ENCODE measurements at regions not wholly inside any gene's neighbourhood (a gene's known extent, or its start where the extent isn't known, plus 50 kb on each side); places are given as distances from the start of the nearest gene placed in this dataset.

DNA sequence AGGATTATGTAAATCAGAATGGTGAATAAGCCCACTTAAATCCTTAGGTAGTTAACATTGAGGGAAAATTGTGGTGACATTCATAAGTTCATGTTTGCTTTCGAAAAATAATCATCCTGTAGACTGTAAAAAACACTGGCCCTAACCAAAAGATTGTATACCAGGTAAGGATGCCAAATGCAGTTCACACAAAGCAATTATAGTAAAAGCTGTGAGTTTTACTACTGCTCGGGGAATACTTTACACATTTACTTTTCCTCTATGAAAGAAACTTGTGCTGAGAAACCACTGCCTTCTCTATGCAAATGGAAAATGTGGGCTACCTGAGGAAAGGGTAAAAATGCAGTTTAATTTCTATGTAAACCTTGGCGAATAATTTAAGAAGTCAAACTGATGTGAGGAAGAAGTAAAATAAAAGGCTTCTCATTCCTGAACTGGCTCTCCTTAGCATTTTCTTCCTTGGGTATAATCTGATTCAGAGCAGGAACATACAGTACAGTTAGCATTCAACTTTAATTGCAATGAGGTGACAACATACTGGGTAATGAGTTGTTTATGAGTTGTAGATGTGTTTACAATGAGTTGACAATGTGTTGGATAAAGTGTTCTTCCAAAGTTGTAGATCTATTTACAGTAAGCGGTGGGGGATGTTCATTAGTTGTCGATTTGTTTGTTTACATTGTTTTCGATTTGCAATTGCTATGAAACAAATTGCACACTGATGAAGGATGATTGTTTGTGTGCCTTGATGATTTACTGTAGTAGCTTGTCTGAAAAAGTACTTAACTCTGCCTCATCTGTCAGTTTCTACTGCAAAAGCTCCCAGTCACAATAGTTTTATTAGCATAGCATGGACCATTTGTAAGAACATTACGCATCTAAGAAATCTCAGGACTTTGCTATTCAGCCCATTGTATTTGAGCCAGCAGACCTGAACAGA lies 453.0 kb upstream of the DPH6 start:
- Histone ChIP-seq H3K27me3 (ENCODE audit: insufficient read depth, poor library complexity, severe bottlenecking) (no peaks in the 10 kb centered on the region), H3K4me3 (ENCODE audit: severe bottlenecking) (no peak overlapping the region), H3K4me1 (ENCODE audit: insufficient read depth, poor library complexity, severe bottlenecking) (no peaks in the 10 kb centered on the region), H3K9me3 (ENCODE audit: severe bottlenecking) (no peaks in the 10 kb centered on the region), H3K27ac (ENCODE audit: poor library complexity, severe bottlenecking) (no peak overlapping the region), H3K36me3 (ENCODE audit: low read depth) (no peaks in the 10 kb centered on the region)
- DNase-seq (ENCODE audit: low spot score) = no peak
- no peak for TF ChIP-seq CTCF (IDR thresholded peaks at IDR 0.05; ENCODE audit: poor library complexity, severe bottlenecking)
- ATAC-seq (ENCODE audit: low read depth) = no peak

- H3K9me3 ChIP-seq (ENCODE audit: severe bottlenecking) = peaks cover 3% of the 10 kb centered on the region
- no peaks in the 10 kb centered on the region for H3K36me3 ChIP-seq (ENCODE audit: low read depth)
- no peak overlapping the region for H3K4me3 ChIP-seq (ENCODE audit: severe bottlenecking)
- H3K27me3 ChIP-seq (ENCODE audit: insufficient read depth, poor library complexity, severe bottlenecking) = no peaks in the 10 kb centered on the region
- ATAC-seq (ENCODE audit: low read depth) (no peak), DNase-seq (ENCODE audit: low spot score) (no peak)
- H3K4me1 ChIP-seq (ENCODE audit: insufficient read depth, poor library complexity, severe bottlenecking) = no peaks in the 10 kb centered on the region
- TF ChIP-seq CTCF (IDR thresholded peaks at IDR 0.05; ENCODE audit: poor library complexity, severe bottlenecking) = no peak
- no peak overlapping the region for H3K27ac ChIP-seq (ENCODE audit: poor library complexity, severe bottlenecking)
Measured at GRCh38 chr15:36004891-36005490, 459.0 kb upstream of the DPH6 start.

GRCh38 chr15:36005542-36005941 lies 459.6 kb upstream of the DPH6 start:
- TF ChIP-seq CTCF (IDR thresholded peaks at IDR 0.05; ENCODE audit: poor library complexity, severe bottlenecking) = no peak

GRCh38 chr15:36007699-36008098 lies 461.7 kb upstream of the DPH6 start:
- ATAC-seq (ENCODE audit: low read depth) = no peak
- no peaks in the 10 kb centered on the region for H3K27me3 ChIP-seq (ENCODE audit: insufficient read depth, poor library complexity, severe bottlenecking)
- no peak for TF ChIP-seq CTCF (IDR thresholded peaks at IDR 0.05; ENCODE audit: poor library complexity, severe bottlenecking)

More at GRCh38 chr15:36005542-36005941, 459.6 kb upstream of the DPH6 start:
- no peaks in the 10 kb centered on the region for H3K4me1 ChIP-seq (ENCODE audit: insufficient read depth, poor library complexity, severe bottlenecking)
- H3K27me3 ChIP-seq (ENCODE audit: insufficient read depth, poor library complexity, severe bottlenecking) = no peaks in the 10 kb centered on the region
- H3K9me3 ChIP-seq (ENCODE audit: severe bottlenecking) = peaks cover 3% of the 10 kb centered on the region
- H3K36me3 ChIP-seq (ENCODE audit: low read depth) = no peaks in the 10 kb centered on the region
- DNase-seq (ENCODE audit: low spot score) = no peak
- no peak for ATAC-seq (ENCODE audit: low read depth)
- no peak overlapping the region for H3K27ac ChIP-seq (ENCODE audit: poor library complexity, severe bottlenecking)
- no peak overlapping the region for H3K4me3 ChIP-seq (ENCODE audit: severe bottlenecking)

More at GRCh38 chr15:36007699-36008098, 461.7 kb upstream of the DPH6 start:
- no peak overlapping the region for H3K4me3 ChIP-seq (ENCODE audit: severe bottlenecking)
- no peaks in the 10 kb centered on the region for H3K4me1 ChIP-seq (ENCODE audit: insufficient read depth, poor library complexity, severe bottlenecking)
- DNase-seq (ENCODE audit: low spot score) = no peak
- H3K9me3 ChIP-seq (ENCODE audit: severe bottlenecking) = peaks cover 3% of the 10 kb centered on the region
- no peaks in the 10 kb centered on the region for H3K36me3 ChIP-seq (ENCODE audit: low read depth)
- H3K27ac ChIP-seq (ENCODE audit: poor library complexity, severe bottlenecking) = no peak overlapping the region
